ENCODE measurements at regions not wholly inside any gene's neighbourhood (a gene's known extent, or its start where the extent isn't known, plus 50 kb on each side); places are given as distances from the start of the nearest gene placed in this dataset.

DNA sequence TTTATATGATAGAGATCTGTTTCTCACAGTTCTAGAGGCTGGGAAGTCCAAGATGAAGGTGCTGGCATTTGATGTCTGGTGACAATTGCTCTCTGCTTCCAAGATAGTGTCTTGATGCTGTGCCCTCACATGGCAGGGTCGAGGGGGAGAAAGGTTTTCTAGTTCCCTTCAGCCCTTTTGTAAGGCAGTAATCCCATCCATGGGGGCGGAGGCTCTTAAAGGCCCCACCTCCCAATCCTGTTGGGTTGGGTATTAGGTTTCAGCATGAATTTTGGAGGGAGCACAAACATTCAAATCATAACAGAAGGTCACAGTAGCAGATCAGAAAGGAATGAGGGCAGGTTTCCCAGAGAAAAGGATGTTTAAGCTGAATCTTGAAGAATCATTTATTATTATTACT, 601.7 kb upstream of the ZNF717 start:
- TF ChIP-seq, protein P1, sequence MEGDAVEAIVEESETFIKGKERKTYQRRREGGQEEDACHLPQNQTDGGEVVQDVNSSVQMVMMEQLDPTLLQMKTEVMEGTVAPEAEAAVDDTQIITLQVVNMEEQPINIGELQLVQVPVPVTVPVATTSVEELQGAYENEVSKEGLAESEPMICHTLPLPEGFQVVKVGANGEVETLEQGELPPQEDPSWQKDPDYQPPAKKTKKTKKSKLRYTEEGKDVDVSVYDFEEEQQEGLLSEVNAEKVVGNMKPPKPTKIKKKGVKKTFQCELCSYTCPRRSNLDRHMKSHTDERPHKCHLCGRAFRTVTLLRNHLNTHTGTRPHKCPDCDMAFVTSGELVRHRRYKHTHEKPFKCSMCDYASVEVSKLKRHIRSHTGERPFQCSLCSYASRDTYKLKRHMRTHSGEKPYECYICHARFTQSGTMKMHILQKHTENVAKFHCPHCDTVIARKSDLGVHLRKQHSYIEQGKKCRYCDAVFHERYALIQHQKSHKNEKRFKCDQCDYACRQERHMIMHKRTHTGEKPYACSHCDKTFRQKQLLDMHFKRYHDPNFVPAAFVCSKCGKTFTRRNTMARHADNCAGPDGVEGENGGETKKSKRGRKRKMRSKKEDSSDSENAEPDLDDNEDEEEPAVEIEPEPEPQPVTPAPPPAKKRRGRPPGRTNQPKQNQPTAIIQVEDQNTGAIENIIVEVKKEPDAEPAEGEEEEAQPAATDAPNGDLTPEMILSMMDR (conservative IDR thresholded peaks at IDR 0.05) = no peak
- no peak for TF ChIP-seq EZH2 (IDR thresholded peaks at IDR 0.05; ENCODE audit: low read depth)

All from PC-9 (cell line).